GM12801 (cell line): ENCODE measurements at regions not wholly inside any gene's neighbourhood (a gene's known extent, or its start where the extent isn't known, plus 50 kb on each side); places are given as distances from the start of the nearest gene placed in this dataset.

Source experiments
- CTCF ChIP-seq: IDR thresholded peaks from one replicate; pipeline ENCODE4 v1.5.1; 2011; ENCODE audit warnings: control low read depth; ENCODE audit not compliant: insufficient read length; ENCODE audit errors: extremely low read depth

- no peak for TF ChIP-seq CTCF
These were observed 147.0 kb upstream of the ARID2 start for GRCh38 chr12:45582536-45582935.

- no peak for TF ChIP-seq CTCF
These were observed 146.4 kb upstream of the ARID2 start for GRCh38 chr12:45582986-45583659.

- TF ChIP-seq CTCF: no peak
These were observed 145.2 kb upstream of the ARID2 start for GRCh38 chr12:45584336-45584735.

- no peak for TF ChIP-seq CTCF
These were observed 143.8 kb upstream of the ARID2 start for GRCh38 chr12:45585522-45586230.

GRCh38 chr12:45586486-45586885 is 143.0 kb upstream of the ARID2 start:
- TF ChIP-seq CTCF: no peak

GRCh38 chr12:45587012-45587411 is 142.5 kb upstream of the ARID2 start:
- TF ChIP-seq CTCF: no peak

GRCh38 chr12:45587877-45588533 is 141.5 kb upstream of the ARID2 start:
- TF ChIP-seq CTCF: no peak
